ENCODE measurements at regions not wholly inside any gene's neighbourhood (a gene's known extent, or its start where the extent isn't known, plus 50 kb on each side); places are given as distances from the start of the nearest gene placed in this dataset.
"Not testable (repeated sequence)": the region's sequence is repeated elsewhere in the genome, so short reads cannot be mapped to it uniquely, and the experiment has no call there.

DNA sequence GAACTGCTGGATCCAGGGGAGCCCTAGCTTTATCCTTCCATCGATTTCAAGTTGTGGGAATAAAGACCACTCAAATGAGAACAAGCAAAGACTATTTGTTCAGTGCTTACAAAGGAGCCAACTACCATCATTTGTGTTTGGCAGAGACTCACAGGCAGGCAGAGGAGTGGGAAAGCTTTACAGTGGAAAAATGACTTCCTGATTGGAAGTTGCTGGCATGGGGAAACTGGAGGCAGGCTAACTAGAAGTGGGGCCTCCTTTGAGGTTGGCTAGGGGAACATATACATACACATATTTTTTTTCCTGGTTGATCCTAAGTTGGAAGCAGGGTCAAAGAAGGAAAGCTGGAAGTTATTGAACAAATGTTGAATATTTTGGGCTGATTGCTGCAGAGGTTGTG, 121.7 kb downstream of the ACTBL2 start:
- Mint-ChIP-seq H3K27ac (ENCODE audit: unreplicated experiment) (no peak overlapping the region), H3K4me3 (ENCODE audit: unreplicated experiment) (no peak overlapping the region), H3K4me1 (ENCODE audit: low read depth) (peaks cover 6% of the 10 kb centered on the region), H3K27me3 (ENCODE audit: low read depth) (no peaks in the 10 kb centered on the region), H3K9me3 (ENCODE audit: low read depth) (no peaks in the 10 kb centered on the region), H3K36me3 (ENCODE audit: low read depth) (no peaks in the 10 kb centered on the region)
- TF ChIP-seq, protein P1, sequence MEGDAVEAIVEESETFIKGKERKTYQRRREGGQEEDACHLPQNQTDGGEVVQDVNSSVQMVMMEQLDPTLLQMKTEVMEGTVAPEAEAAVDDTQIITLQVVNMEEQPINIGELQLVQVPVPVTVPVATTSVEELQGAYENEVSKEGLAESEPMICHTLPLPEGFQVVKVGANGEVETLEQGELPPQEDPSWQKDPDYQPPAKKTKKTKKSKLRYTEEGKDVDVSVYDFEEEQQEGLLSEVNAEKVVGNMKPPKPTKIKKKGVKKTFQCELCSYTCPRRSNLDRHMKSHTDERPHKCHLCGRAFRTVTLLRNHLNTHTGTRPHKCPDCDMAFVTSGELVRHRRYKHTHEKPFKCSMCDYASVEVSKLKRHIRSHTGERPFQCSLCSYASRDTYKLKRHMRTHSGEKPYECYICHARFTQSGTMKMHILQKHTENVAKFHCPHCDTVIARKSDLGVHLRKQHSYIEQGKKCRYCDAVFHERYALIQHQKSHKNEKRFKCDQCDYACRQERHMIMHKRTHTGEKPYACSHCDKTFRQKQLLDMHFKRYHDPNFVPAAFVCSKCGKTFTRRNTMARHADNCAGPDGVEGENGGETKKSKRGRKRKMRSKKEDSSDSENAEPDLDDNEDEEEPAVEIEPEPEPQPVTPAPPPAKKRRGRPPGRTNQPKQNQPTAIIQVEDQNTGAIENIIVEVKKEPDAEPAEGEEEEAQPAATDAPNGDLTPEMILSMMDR (IDR thresholded peaks at IDR 0.05) = no peak
- DNase-seq (ENCODE audit: low spot score) = no peak

DNA sequence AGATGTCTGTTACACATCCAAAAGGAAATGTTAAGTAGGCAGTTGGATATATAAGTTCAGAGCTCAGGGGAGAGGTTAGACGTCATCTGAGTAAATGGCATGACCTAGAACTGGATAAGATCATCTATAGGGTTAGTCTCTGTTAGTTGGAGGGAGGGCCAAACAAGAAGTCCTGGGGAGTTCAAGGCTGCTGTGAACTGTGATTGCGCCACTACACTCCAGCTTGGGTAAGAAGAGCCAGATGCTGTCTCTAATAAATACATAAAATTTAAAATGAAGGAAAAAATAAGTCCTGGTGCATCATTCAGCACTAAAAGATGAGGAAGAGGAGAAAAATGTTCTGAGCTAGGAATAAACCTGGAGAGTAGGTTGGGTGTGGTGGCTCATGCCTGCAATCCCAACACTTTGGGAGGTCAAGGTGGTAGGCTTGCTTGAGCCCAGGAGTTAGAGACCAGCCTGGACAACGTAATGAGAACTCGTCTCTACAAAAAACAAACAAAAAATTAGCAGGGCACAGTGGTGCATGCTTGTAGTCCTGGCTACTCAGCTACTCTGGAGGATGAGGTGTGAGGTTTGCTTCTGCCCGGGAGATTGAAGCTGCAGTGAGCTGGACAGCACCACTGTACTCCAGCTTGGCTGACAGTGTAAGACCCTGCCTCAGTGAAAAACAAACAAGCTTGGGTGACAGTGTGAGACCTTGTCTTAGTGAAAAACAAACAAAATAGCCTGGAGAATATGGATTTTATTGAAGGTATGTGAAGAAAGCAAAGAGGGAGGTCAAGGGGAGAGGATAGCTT, 123.6 kb downstream of the ACTBL2 start:
- Mint-ChIP-seq H3K27me3 (ENCODE audit: low read depth) (no peaks in the 10 kb centered on the region), H3K36me3 (ENCODE audit: low read depth) (no peaks in the 10 kb centered on the region), H3K27ac (ENCODE audit: unreplicated experiment) (no peak overlapping the region), H3K4me1 (ENCODE audit: low read depth) (no peaks in the 10 kb centered on the region), H3K4me3 (ENCODE audit: unreplicated experiment) (no peak overlapping the region), H3K9me3 (ENCODE audit: low read depth) (peaks cover 4% of the 10 kb centered on the region)
- DNase-seq (ENCODE audit: low spot score) = no peak
- TF ChIP-seq, protein P1 (IDR thresholded peaks at IDR 0.05) = no peak

DNA sequence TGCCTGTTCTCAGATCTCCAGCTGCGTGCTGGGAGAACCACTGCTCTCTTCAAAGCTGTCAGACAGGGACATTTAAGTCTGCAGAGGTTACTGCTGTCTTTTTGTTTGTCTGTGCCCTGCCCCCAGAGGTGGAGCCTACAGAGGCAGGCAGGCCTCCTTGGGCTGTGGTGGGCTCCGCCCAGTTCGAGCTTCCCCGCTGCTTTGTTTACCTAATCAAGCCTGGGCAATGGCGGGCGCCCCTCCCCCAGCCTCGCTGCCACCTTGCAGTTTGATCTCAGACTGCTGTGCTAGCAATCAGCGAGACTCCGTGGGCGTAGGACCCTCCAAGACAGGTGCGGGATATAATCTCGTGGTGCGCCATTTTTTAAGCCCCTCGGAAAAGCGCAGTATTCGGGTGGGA, 125.8 kb downstream of the ACTBL2 start:
- not testable (repeated sequence) for H3K27ac Mint-ChIP-seq (ENCODE audit: unreplicated experiment); H3K9me3 Mint-ChIP-seq (ENCODE audit: low read depth); H3K4me1 Mint-ChIP-seq (ENCODE audit: low read depth); H3K4me3 Mint-ChIP-seq (ENCODE audit: unreplicated experiment); H3K36me3 Mint-ChIP-seq (ENCODE audit: low read depth); H3K27me3 Mint-ChIP-seq (ENCODE audit: low read depth); DNase-seq (ENCODE audit: low spot score)

DNA sequence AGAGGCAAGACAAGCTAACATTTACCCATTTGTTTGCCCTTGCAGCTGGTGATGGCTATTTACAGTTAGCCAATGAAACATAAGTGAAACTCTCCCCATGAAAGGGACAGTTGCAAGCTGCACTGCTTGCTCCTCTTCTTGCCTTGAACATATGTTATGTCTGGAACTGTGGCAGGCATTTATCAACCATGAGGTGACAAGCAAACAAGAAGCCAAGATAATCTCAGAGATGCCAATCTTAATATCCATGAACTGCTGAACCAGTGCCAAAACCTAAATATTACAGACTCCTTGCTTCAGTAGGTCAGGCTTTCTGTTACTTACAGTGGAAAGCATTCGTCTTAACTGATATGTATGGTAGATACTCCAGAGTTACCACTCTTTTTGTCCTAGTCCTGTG, 133.4 kb downstream of the ACTBL2 start:
- H3K27me3 Mint-ChIP-seq (ENCODE audit: low read depth) = no peaks in the 10 kb centered on the region
- DNase-seq (ENCODE audit: low spot score) = no peak
- H3K4me1 Mint-ChIP-seq (ENCODE audit: low read depth) = peaks cover 18% of the 10 kb centered on the region

DNA sequence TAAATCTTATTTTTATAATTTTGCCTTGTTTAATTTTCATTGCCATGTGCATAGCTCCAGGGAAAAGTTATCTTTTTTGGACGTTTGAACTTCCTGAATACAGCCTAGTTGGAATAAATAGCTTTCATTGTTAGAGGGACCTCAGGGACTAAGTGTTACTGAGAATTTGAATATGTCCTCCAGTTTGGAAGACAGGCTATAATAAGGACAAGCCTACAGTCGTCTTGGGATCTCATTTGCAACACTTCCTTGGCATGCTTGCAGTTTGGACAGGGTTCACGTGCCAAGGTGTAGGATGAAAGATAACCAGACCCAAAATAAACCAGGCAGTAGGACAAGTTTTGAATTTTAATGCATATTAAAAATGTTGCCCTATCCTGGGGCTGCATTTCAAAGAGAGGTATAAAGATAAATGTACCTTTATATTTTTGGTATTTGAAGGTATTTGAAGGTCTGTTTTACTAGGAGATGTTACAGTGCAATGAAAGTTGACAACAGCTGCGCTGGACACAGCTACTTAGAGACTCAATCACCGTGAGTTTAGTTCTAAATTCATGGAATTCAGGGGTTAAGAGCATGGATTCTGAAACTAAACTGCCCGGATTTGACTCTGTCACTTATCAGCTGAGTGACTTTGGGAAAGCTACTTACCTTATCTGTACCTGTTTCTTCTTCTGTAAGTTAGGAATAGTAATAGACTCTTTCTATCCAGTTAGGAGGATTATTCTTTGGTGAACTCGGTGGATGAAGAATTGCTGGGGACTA, 134.1 kb downstream of the ACTBL2 start:
- no peak overlapping the region for H3K27ac Mint-ChIP-seq (ENCODE audit: unreplicated experiment)
- no peak for DNase-seq (ENCODE audit: low spot score)
- TF ChIP-seq, protein P1 (IDR thresholded peaks at IDR 0.05) = no peak
- H3K4me3 Mint-ChIP-seq (ENCODE audit: unreplicated experiment) = no peak overlapping the region
- peaks cover 18% of the 10 kb centered on the region for H3K4me1 Mint-ChIP-seq (ENCODE audit: low read depth)
- H3K9me3 Mint-ChIP-seq (ENCODE audit: low read depth) = peaks cover 8% of the 10 kb centered on the region
- no peaks in the 10 kb centered on the region for H3K36me3 Mint-ChIP-seq (ENCODE audit: low read depth)
- no peaks in the 10 kb centered on the region for H3K27me3 Mint-ChIP-seq (ENCODE audit: low read depth)

More for the DNA sequence above, 133.4 kb downstream of the ACTBL2 start:
- H3K36me3 Mint-ChIP-seq (ENCODE audit: low read depth) = no peaks in the 10 kb centered on the region
- TF ChIP-seq, protein P1 (IDR thresholded peaks at IDR 0.05) = no peak
- no peak overlapping the region for H3K27ac Mint-ChIP-seq (ENCODE audit: unreplicated experiment)
- H3K9me3 Mint-ChIP-seq (ENCODE audit: low read depth) = peaks cover 8% of the 10 kb centered on the region
- H3K4me3 Mint-ChIP-seq (ENCODE audit: unreplicated experiment) = no peak overlapping the region

All from chondrocyte (in vitro differentiated cells).